Activated CD8-positive, alpha-beta memory T cell treated with anti-CD3 and anti-CD28 coated beads, Interleukin-2, amount 10 ng/mL, durations not matched to agents 7 days and 5 days (primary cell): ENCODE measurements at regions not wholly inside any gene's neighbourhood (a gene's known extent, or its start where the extent isn't known, plus 50 kb on each side); places are given as distances from the start of the nearest gene placed in this dataset.

Source experiments
- ATAC-seq: fragments of 150-1000 bp; cut with Tn5 transposase; one replicate; pipeline ENCODE4 v1.10.0; 2021; ENCODE audit warnings: moderate library complexity
- CTCF ChIA-PET: fragments of 350-600 bp; sonication (Branson Sonifier 250); formaldehyde crosslinking; loops from one replicate; lab custom pipeline; 2021; ENCODE audit warnings: antibody characterized with exemption; lab: Charles Lee
- DNase-seq: peaks from one replicate; pipeline ENCODE4 v3.0.0-alpha.2; 2020
- H3K27ac Mint-ChIP-seq: one replicate; pipeline ENCODE4 v1.8.0; 2021; ENCODE audit warnings: mild to moderate bottlenecking, mixed read lengths
- H3K27me3 Mint-ChIP-seq: one replicate; pipeline ENCODE4 v1.8.0; 2021; ENCODE audit warnings: mixed read lengths
- H3K36me3 Mint-ChIP-seq: one replicate; pipeline ENCODE4 v1.8.0; 2021; ENCODE audit warnings: mild to moderate bottlenecking, mixed read lengths
- H3K4me1 Mint-ChIP-seq: one replicate; pipeline ENCODE4 v1.8.0; 2021; ENCODE audit warnings: mixed read lengths
- H3K4me3 Mint-ChIP-seq: one replicate; pipeline ENCODE4 v1.8.0; 2021; ENCODE audit warnings: mild to moderate bottlenecking, moderate library complexity, mixed read lengths
- H3K9me3 Mint-ChIP-seq: one replicate; pipeline ENCODE4 v1.8.0; 2022; ENCODE audit warnings: low read depth, mixed read lengths

DNA sequence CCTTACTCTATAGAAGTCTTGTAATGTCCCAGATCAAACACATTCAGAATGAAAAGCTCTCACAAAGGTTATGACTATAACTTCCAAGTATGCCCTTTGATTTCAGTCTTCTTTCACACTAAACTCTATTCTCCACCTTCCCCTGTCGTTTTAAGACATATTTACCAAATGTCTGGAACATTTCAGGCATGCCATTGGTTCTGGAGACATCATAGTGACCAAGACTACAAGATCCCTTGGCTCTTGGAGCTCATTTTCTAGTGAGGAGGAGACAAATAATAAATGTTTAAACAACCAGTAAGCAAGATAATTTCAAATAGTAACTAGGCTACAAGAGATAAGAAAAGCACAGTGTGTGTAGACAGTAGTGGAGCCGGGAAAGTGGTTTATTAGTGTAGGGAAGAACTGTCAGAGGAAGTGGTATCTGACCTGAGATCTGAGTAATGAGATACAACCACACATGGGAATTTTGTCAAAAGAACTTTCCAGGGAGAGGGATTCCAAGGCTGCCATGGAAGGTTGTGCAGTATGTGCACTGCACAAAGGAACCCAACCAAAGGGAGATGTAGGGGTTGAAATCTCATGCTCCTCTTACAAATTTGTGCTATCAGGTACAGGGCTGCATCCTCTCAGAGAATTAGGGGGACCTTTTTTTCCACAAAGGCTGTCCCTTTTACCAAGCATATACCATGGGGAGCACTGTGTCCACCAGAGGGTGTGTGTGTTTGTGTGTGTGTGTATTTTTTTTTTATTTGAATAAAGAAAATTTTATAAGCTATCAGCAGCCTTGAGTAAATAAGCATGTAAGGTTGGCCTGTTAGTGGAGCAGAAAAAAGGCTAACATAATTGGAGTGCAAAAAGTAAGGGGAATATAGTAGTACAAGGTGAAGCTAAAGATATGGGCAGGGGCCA lies 1279.1 kb upstream of the WWC1 start:
- ATAC-seq (no peak), DNase-seq (no peak)
- no peaks in the 10 kb centered on the region for H3K4me1 Mint-ChIP-seq
- no peaks in the 10 kb centered on the region for H3K36me3 Mint-ChIP-seq
- no peak overlapping the region for H3K27ac Mint-ChIP-seq
- no peak overlapping the region for H3K4me3 Mint-ChIP-seq
- peaks cover 5% of the 10 kb centered on the region for H3K9me3 Mint-ChIP-seq
- H3K27me3 Mint-ChIP-seq = no peaks in the 10 kb centered on the region
- CTCF ChIA-PET = no interaction called here

GRCh38 chr5:167014401-167015056 lies 1276.9 kb upstream of the WWC1 start:
- Mint-ChIP-seq H3K9me3 (peaks cover 2% of the 10 kb centered on the region), H3K4me1 (no peaks in the 10 kb centered on the region), H3K27me3 (no peaks in the 10 kb centered on the region), H3K36me3 (no peaks in the 10 kb centered on the region), H3K4me3 (no peak overlapping the region), H3K27ac (no peak overlapping the region)
- DNase-seq (no peak), ATAC-seq (no peak)
- CTCF ChIA-PET = no interaction called here

DNA sequence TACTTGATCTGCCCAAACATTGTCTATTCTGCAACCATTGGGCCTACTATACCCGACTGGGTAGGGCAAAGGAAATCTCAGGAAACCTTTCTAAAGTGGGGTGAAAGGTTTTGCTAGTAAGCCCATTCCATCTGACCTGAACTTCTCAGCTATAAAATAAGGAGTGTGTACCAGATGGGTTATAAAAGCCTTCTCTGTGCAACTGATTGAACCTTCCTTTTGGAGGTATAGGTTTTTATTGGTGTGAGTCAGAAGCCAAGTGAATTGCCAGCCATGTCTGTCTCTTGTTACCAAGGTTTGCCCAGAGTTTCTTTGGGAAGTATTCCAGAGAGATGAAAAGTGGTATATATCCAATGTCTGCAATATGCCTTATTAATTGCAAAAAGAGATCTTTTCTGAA lies 1271.0 kb upstream of the WWC1 start:
- H3K9me3 Mint-ChIP-seq = peaks cover 2% of the 10 kb centered on the region
- H3K27me3 Mint-ChIP-seq = no peaks in the 10 kb centered on the region
- no peak overlapping the region for H3K27ac Mint-ChIP-seq
- no peaks in the 10 kb centered on the region for H3K4me1 Mint-ChIP-seq
- DNase-seq = no peak
- CTCF ChIA-PET = no interaction called here
- H3K4me3 Mint-ChIP-seq = no peak overlapping the region
- H3K36me3 Mint-ChIP-seq = no peaks in the 10 kb centered on the region
- no peak for ATAC-seq

- H3K27me3 Mint-ChIP-seq = no peaks in the 10 kb centered on the region
- no peaks in the 10 kb centered on the region for H3K4me1 Mint-ChIP-seq
- no peaks in the 10 kb centered on the region for H3K36me3 Mint-ChIP-seq
- peaks cover 5% of the 10 kb centered on the region for H3K9me3 Mint-ChIP-seq
- ATAC-seq (no peak), DNase-seq (no peak)
- no peak overlapping the region for H3K27ac Mint-ChIP-seq
- CTCF ChIA-PET = no interaction called here
- H3K4me3 Mint-ChIP-seq = no peak overlapping the region
Measured at GRCh38 chr5:167029488-167029887, 1262.0 kb upstream of the WWC1 start.

DNA sequence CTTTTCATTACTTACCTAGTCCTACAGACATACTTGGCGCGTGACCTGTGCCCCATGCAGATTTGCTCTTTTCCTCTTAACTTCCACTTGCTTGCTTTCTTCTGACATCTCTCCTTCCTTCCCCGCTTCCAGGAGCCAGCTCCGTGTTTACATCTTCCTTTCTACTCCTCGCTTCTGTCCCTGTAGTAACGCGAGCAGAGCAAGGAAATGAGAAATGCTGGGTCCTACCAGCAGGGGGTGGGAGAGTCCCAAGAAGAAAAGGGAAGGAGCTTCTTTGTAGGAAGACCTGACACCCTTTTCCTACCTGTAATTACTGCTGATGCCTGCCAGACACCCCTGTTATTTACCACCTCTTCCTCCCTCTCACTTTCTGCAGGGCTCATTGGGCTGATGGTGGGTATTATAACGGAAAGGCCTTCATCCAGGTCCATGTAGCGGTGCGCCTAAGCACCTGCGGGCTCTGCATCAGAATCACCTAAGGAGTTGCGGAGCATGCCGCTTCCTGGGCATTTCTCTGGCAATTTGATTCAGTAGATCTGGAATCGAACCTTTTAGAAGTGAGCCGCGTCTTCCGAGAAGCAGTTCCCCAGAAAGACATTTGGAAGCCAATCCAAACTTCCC lies 1260.8 kb upstream of the WWC1 start:
- Mint-ChIP-seq H3K27ac (no peak overlapping the region), H3K36me3 (no peaks in the 10 kb centered on the region), H3K4me1 (no peaks in the 10 kb centered on the region), H3K9me3 (peaks cover 5% of the 10 kb centered on the region), H3K4me3 (no peak overlapping the region), H3K27me3 (no peaks in the 10 kb centered on the region)
- DNase-seq = no peak
- no peak for ATAC-seq
- CTCF ChIA-PET = no interaction called here

DNA sequence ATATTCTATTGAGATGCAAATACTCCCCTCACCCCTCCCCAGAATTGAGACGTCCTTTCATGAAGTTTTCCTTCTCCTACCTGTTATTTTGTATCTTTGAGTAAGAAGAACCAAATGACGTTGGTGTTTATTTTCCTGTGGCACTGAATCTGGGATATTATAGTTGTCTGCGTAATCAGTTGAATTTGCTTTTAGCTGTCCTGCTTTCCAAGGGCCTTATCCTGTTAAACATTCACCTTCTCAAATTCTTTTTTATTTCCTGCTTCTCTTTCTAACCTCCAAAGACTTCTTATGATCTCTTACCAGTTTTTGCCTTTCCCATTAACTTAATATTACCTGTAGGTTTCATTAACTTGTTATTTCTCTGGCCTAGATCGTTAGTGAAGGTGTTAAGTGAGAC lies 1254.9 kb upstream of the WWC1 start:
- Mint-ChIP-seq H3K4me3 (no peak overlapping the region), H3K4me1 (no peaks in the 10 kb centered on the region), H3K9me3 (peaks cover 7% of the 10 kb centered on the region), H3K36me3 (no peaks in the 10 kb centered on the region), H3K27ac (no peak overlapping the region), H3K27me3 (no peaks in the 10 kb centered on the region)
- CTCF ChIA-PET = no interaction called here
- no peak for DNase-seq
- no peak for ATAC-seq

- Mint-ChIP-seq H3K4me3 (no peak overlapping the region), H3K36me3 (no peaks in the 10 kb centered on the region), H3K4me1 (no peaks in the 10 kb centered on the region), H3K27me3 (no peaks in the 10 kb centered on the region), H3K27ac (no peak overlapping the region), H3K9me3 (no peaks in the 10 kb centered on the region)
- DNase-seq (no peak), ATAC-seq (no peak)
- CTCF ChIA-PET = no interaction called here
Measured at GRCh38 chr5:167049043-167049663, 1242.3 kb upstream of the WWC1 start.

GRCh38 chr5:167049771-167050567 lies 1241.5 kb upstream of the WWC1 start:
- no peak for DNase-seq
- H3K36me3 Mint-ChIP-seq = no peaks in the 10 kb centered on the region
- H3K27ac Mint-ChIP-seq = no peak overlapping the region
- H3K4me1 Mint-ChIP-seq = no peaks in the 10 kb centered on the region
- CTCF ChIA-PET = no interaction called here
- no peak overlapping the region for H3K4me3 Mint-ChIP-seq
- no peak for ATAC-seq
- H3K9me3 Mint-ChIP-seq = no peaks in the 10 kb centered on the region
- no peaks in the 10 kb centered on the region for H3K27me3 Mint-ChIP-seq

DNA sequence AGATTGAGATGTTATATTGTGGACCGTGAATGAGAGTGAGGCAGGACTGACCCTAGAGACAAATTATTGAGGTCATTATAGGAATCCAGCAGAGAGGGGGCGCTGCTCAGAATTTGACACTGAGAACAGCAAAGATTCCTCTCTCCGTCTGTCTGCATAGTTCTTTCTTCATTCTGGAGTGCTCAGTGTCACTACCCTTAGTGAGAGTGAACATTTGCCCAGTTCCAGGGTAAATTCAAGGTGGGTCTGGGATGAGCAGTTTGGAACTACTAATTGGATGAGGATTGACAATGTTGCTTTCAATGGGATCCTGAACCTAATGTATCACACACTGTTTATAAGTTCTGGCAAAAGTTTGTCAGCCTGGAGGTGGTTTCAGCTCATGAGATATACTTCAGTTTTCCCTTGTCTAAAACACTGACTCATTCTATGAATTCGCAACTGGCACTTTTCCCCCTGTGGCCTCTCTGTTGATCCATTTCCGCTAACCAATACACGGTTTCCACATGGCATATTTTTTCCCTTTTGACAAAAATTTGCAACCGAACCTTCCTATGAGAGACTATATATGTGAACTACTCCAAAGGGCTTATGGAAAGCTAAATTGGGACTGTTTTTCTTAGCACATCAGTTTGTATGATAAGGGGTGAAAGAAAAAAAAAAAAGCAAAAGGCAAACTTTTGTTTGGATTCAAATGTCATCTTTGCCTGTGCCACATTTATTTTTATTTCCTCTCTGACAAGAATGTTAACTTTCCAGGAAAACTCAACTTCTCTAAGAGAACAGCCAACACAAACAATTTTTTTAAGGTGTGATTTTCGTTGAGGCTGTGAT lies 1240.7 kb upstream of the WWC1 start:
- no peak overlapping the region for H3K27ac Mint-ChIP-seq
- no peaks in the 10 kb centered on the region for H3K9me3 Mint-ChIP-seq
- DNase-seq = no peak
- H3K27me3 Mint-ChIP-seq = no peaks in the 10 kb centered on the region
- no peak overlapping the region for H3K4me3 Mint-ChIP-seq
- CTCF ChIA-PET = no interaction called here
- H3K4me1 Mint-ChIP-seq = no peaks in the 10 kb centered on the region
- ATAC-seq = no peak
- no peaks in the 10 kb centered on the region for H3K36me3 Mint-ChIP-seq

DNA sequence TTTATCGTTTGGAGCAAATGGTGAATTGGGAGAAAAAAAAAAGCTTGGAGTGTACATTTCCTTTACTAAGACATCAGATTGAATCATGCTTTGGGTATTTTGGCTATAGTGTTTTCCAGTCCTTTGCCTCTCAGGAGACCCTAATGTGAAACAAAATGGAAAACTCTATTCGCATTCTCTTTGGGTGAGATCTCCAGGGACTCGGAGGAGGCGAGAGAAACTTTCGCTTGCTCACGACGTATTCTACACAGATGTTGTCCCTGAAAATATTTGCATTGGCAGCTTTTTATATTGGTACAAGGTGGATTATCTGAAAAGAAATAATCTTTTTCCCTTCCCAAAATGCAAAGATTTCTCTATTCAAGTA lies 1240.1 kb upstream of the WWC1 start:
- H3K9me3 Mint-ChIP-seq = no peaks in the 10 kb centered on the region
- H3K4me3 Mint-ChIP-seq = no peak overlapping the region
- H3K36me3 Mint-ChIP-seq = no peaks in the 10 kb centered on the region
- H3K27me3 Mint-ChIP-seq = no peaks in the 10 kb centered on the region
- no peak for ATAC-seq
- no peak for DNase-seq
- no peaks in the 10 kb centered on the region for H3K4me1 Mint-ChIP-seq
- CTCF ChIA-PET = no interaction called here
- no peak overlapping the region for H3K27ac Mint-ChIP-seq

- H3K4me3 Mint-ChIP-seq = no peak overlapping the region
Measured at GRCh38 chr5:167052791-167053190, 1238.7 kb upstream of the WWC1 start.

DNA sequence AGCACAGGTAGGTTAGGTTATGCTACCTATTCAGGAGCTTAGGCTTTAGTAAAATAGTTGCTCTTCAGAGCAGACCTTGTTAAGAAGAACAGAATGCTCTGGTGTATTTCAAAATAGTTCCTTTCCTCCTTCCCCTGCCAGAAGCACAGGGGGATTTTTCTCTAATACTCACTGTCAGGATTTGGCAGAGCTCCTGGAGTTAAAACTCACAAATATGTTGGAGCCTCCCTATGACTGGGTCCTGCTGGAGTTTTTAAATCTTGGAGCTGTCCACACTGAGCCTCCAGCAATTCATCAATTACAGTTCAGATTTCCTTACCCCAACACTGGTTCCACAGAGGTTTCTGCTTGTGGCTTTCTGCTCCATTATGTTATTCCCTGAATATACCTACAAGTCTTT lies 1233.8 kb upstream of the WWC1 start:
- CTCF ChIA-PET = no interaction called here
- H3K4me3 Mint-ChIP-seq = no peak overlapping the region
- H3K4me1 Mint-ChIP-seq = no peaks in the 10 kb centered on the region
- DNase-seq (no peak), ATAC-seq (no peak)
- H3K27me3 Mint-ChIP-seq = no peaks in the 10 kb centered on the region
- H3K36me3 Mint-ChIP-seq = no peaks in the 10 kb centered on the region
- H3K9me3 Mint-ChIP-seq = peaks cover 2% of the 10 kb centered on the region
- no peak overlapping the region for H3K27ac Mint-ChIP-seq

More at GRCh38 chr5:167052791-167053190, 1238.7 kb upstream of the WWC1 start:
- no peak for ATAC-seq
- CTCF ChIA-PET = no interaction called here
- H3K27ac Mint-ChIP-seq = no peak overlapping the region
- no peaks in the 10 kb centered on the region for H3K27me3 Mint-ChIP-seq
- no peaks in the 10 kb centered on the region for H3K36me3 Mint-ChIP-seq
- no peaks in the 10 kb centered on the region for H3K9me3 Mint-ChIP-seq
- no peaks in the 10 kb centered on the region for H3K4me1 Mint-ChIP-seq
- no peak for DNase-seq
